D721Med (cell line): ENCODE measurements at regions not wholly inside any gene's neighbourhood (a gene's known extent, or its start where the extent isn't known, plus 50 kb on each side); places are given as distances from the start of the nearest gene placed in this dataset.

Experiments used
- DNase-seq: peaks from one replicate; pipeline ENCODE4 v3.0.0; 2011; ENCODE audit warnings: low spot score; ENCODE audit not compliant: insufficient read length
- FAIRE-seq: peaks from 2 replicates; lab custom pipeline; 2011; peaks lifted over from hg19 to GRCh38; lab: Jason Lieb, UNC
- TF ChIP-seq, protein P1 (sequence below): IDR thresholded peaks from 2 replicates; pipeline ENCODE4 v1.5.1; 2012; ENCODE audit warnings: mild to moderate bottlenecking, control low read depth; ENCODE audit not compliant: insufficient read depth; ENCODE audit errors: missing control alignments

DNA sequence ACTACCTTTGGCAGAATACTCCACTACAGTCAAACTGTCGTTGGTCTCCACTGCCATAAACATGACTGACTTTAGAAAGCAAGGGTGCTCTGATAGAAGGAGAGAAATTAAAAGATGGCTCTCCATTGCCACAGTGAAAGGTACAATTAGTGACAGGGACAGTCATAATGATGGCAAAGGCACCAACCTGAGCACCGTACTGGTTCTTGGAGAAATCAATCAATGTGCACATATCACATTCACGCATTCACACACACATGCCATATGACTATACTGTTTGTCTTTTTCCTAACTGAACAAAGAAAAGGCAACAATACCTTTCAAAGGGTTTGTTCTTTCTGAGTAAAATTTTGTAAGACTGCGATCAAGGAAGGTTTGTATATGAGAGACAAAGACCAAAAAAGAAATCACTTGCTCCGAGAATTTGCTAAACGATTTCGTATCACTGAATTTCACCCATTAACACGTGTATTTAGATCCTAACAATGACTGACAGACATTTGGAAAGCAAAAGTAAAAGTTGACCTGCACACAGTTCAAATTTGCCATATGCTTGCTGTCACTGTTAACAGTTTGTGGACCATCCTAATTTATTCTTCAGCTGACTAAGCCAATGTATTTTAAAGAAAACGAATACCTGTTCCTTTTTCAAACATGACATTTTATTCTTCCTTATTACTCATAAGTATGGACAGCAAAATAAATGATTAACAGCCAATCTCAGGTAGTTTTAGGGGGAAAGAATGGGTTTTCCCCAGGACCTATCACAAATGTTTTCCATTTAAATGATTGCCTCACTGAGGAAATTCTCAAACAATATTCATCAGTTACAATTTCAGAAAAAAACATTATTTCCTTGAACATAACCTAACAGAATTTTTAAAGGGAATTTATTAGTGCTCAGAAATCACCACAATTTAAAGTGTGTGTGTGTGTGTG lies 644.4 kb downstream of the ZEB2 start:
- DNase-seq, result no peak
- TF ChIP-seq, protein P1, sequence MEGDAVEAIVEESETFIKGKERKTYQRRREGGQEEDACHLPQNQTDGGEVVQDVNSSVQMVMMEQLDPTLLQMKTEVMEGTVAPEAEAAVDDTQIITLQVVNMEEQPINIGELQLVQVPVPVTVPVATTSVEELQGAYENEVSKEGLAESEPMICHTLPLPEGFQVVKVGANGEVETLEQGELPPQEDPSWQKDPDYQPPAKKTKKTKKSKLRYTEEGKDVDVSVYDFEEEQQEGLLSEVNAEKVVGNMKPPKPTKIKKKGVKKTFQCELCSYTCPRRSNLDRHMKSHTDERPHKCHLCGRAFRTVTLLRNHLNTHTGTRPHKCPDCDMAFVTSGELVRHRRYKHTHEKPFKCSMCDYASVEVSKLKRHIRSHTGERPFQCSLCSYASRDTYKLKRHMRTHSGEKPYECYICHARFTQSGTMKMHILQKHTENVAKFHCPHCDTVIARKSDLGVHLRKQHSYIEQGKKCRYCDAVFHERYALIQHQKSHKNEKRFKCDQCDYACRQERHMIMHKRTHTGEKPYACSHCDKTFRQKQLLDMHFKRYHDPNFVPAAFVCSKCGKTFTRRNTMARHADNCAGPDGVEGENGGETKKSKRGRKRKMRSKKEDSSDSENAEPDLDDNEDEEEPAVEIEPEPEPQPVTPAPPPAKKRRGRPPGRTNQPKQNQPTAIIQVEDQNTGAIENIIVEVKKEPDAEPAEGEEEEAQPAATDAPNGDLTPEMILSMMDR, result no peak
- no peak for FAIRE-seq

DNA sequence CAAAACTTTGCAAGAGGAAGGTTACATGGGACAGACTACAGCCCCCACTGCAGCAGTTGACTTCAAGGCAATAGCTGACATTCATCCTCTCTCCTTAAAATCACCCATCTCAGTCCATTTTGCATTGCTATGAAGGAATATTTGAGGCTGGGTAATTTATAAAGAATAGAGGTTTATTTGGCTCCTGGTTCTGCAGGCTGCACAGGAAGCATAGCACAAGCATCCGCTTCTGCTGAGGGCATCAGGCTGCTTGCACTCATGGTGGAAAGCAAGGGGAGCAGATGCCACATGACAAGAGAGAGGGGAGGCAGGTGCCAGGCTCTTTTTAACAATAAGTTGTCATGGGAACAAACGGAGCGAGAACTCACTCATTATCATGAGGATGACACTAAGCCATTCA lies 646.0 kb downstream of the ZEB2 start:
- FAIRE-seq, result no peak
- TF ChIP-seq, protein P1, result no peak

DNA sequence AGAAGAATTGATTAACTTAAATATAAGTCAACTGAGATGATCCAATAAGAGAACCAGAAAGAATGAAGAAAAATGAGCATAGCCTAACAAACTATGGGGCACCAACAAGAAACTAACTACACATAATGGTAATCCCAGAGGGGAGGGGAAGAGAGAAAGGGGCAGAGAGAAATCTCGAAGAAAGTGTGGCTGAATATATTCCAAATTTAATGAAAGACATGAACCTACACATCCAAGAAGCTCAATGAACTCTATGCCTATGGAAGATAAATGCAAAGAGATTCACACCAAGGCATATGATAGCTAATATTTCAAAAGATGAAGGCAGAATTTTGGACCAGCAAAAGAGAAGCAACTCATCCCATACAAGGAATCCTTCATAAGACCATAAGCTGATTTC lies 649.2 kb downstream of the ZEB2 start:
- DNase-seq (no peak), FAIRE-seq (no peak)

More for the DNA sequence above, 646.0 kb downstream of the ZEB2 start:
- no peak for DNase-seq

DNA sequence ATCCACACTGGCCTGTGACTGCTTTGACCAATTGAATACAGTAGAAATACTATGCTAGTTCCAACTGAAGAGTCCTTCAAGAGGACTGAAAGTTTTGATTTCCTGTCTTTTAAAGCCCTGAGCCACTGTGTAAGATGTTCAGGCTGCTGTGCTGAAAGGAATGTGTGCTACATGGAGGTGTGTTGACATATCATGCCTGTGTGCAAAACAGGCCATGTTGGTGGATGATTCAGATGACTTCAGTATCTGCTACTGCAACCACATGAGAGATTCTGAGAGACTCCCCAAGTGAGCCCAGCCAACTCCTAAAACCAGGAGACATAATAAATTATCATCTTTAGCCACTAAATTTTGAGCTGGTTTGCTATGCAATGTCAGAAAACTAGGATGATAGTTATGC lies 662.9 kb downstream of the ZEB2 start:
- DNase-seq (no peak), FAIRE-seq (no peak)
- TF ChIP-seq, protein P1, result no peak

More for the DNA sequence above, 649.2 kb downstream of the ZEB2 start:
- TF ChIP-seq, protein P1, result no peak

DNA sequence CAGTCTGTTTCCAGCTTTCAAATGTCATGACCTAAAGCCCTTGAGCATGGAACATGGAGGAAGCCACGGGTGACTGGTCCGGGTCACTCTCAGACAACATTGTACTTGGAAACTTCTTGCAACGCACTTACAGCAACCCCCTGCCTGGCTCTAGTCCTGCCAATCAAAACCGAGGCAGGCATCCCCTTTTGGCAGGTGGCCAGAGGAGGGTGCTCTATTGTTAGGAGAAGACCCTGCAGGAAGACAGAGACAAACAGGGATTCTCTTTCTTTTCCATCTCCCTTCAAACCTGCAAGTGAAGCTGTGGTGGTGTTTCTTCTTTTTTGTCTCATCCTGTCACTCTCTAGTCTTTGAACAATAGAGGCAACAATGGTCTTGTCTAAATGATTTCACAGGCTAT lies 667.2 kb downstream of the ZEB2 start:
- TF ChIP-seq, protein P1, result no peak
- no peak for FAIRE-seq
- DNase-seq, result no peak

DNA sequence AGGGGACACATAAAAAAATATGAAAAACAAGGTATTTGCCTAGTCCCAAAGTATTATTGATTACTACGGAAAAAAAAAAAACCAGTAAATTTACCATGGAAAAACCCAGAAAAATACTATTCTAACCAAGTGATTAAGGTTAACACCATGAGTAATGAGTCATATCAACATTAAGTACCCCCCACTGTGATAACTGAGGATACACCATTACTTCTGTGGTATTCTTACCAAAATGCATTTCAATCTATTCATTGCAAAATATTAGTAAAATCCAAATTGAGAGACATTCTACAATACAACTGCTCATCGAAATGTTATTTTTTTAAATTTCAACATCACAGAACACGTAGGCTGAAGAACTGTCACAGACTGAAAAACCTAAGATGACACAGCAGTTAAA lies 669.8 kb downstream of the ZEB2 start:
- FAIRE-seq, result no peak
- DNase-seq, result no peak
- TF ChIP-seq, protein P1, result no peak

DNA sequence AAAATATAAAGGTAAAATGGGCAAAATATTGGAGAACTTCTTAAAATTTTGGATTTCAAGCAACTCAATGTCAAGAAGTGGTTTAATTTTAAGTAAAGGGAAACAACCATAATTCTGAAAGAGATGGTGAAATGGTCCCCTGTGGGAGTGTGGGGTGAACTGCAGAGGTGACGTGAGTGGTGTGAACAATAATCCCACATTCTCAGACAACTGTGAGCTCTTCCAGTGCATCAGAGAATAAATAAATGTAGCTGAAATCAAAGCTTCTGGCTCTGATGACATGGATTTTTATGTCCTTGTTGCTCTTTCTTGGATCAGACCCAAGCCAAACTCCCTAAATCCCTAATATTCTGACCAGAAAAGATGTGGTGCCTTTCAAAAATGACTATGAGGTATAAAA lies 672.7 kb downstream of the ZEB2 start:
- no peak for DNase-seq
- TF ChIP-seq, protein P1, result no peak
- no peak for FAIRE-seq
